OCI-LY3 (cell line): ENCODE measurements at regions not wholly inside any gene's neighbourhood (a gene's known extent, or its start where the extent isn't known, plus 50 kb on each side); places are given as distances from the start of the nearest gene placed in this dataset.

Experiments
- H2AFZ ChIP-seq: fragments of 200-600, 300-600 bp; shearing (Covaris generic); 2 replicates; pipeline ENCODE4 v1.6.0; 2014; ENCODE audit warnings: antibody characterized with exemption, low read depth, low read length
- H3K27ac ChIP-seq: fragments of 200-600, 300-600 bp; sonication (generic); 2 replicates; pipeline ENCODE4 v1.5.1; 2014; ENCODE audit warnings: mild to moderate bottlenecking, low read length, moderate library complexity, mixed read lengths
- H3K27me3 ChIP-seq: fragments of 200-600, 300-600 bp; sonication (generic); 2 replicates; pipeline ENCODE4 v1.6.1; 2014; ENCODE audit warnings: low read depth, low read length, mixed read lengths
- H3K36me3 ChIP-seq: fragments of 200-600, 300-600 bp; sonication (generic); replicated peaks from 2 replicates; pipeline ENCODE3; 2014; ENCODE audit warnings: low read depth, low read length, mixed read lengths
- H3K4me1 ChIP-seq: fragments of 300-600, 200-600 bp; sonication (generic); 2 replicates; pipeline ENCODE4 v1.6.1; 2014; ENCODE audit warnings: low read length, mixed read lengths
- H3K4me2 ChIP-seq: fragments of 200-600, 300-600 bp; sonication (generic); 2 replicates; pipeline ENCODE4 v1.6.1; 2014; ENCODE audit warnings: low read length, mixed read lengths
- H3K4me3 ChIP-seq: fragments of 300-600, 200-600 bp; sonication (generic); 2 replicates; pipeline ENCODE4 v1.5.1; 2014; ENCODE audit warnings: antibody characterized with exemption, mild to moderate bottlenecking, low read length, moderate library complexity
- H3K79me2 ChIP-seq: fragments of 300-600, 200-600 bp; shearing (Covaris generic); 2 replicates; pipeline ENCODE4 v1.6.1; 2014; ENCODE audit warnings: mild to moderate bottlenecking, low read length, mixed read lengths
- H3K9ac ChIP-seq: fragments of 300-600, 200-600 bp; shearing (Covaris generic); 2 replicates; pipeline ENCODE4 v1.6.0; 2014; ENCODE audit warnings: mild to moderate bottlenecking, low read length, moderate library complexity
- H3K9me3 ChIP-seq: fragments of 200-600, 300-600 bp; shearing (Covaris generic); 2 replicates; pipeline ENCODE4 v1.6.1; 2014; ENCODE audit warnings: low read length, mixed read lengths; ENCODE audit not compliant: insufficient read depth
- H4K20me1 ChIP-seq: fragments of 200-600, 300-600 bp; sonication (generic); 2 replicates; pipeline ENCODE4 v1.6.1; 2016; ENCODE audit warnings: low read length, mixed read lengths; ENCODE audit not compliant: insufficient read depth
- CTCF ChIP-seq: fragments of 200-600, 300-600 bp; sonication (generic); IDR thresholded peaks from 2 replicates; pipeline ENCODE4 v1.5.1; 2014; ENCODE audit warnings: antibody characterized with exemption, low read length, low read depth
- EZH2phosphoT487 ChIP-seq: fragments of 200-600 bp; shearing (Covaris generic); IDR thresholded peaks from 2 replicates; pipeline ENCODE4 v1.6.1; 2018; ENCODE audit warnings: antibody characterized with exemption, mixed run types, low read depth

- Histone ChIP-seq H3K36me3 (no peaks in the 10 kb centered on the region), H3K4me1 (no peaks in the 10 kb centered on the region), H3K9ac (no peak overlapping the region), H3K4me2 (no peak overlapping the region), H3K4me3 (no peak overlapping the region), H2AFZ (no peak overlapping the region), H3K79me2 (no peaks in the 10 kb centered on the region), H3K9me3 (no peaks in the 10 kb centered on the region), H3K27me3 (no peaks in the 10 kb centered on the region), H3K27ac (no peak overlapping the region), H4K20me1 (no peaks in the 10 kb centered on the region)
- TF ChIP-seq CTCF: no peak
- TF ChIP-seq EZH2phosphoT487: no peak
Observed at GRCh38 chr18:27278131-27278530, 93.0 kb upstream of the CHST9 start.

- no peak overlapping the region for H3K4me2 ChIP-seq
- no peaks in the 10 kb centered on the region for H3K9me3 ChIP-seq
- H3K9ac ChIP-seq: no peak overlapping the region
- H3K4me1 ChIP-seq: no peaks in the 10 kb centered on the region
- no peak overlapping the region for H2AFZ ChIP-seq
- H3K27me3 ChIP-seq: no peaks in the 10 kb centered on the region
- H3K27ac ChIP-seq: no peak overlapping the region
- TF ChIP-seq EZH2phosphoT487: no peak
- TF ChIP-seq CTCF: no peak
- H4K20me1 ChIP-seq: no peaks in the 10 kb centered on the region
- no peaks in the 10 kb centered on the region for H3K36me3 ChIP-seq
- H3K4me3 ChIP-seq: no peak overlapping the region
- no peaks in the 10 kb centered on the region for H3K79me2 ChIP-seq
Observed at GRCh38 chr18:27277554-27277953, 92.4 kb upstream of the CHST9 start.

- H3K27ac ChIP-seq: no peak overlapping the region
- H3K4me1 ChIP-seq: no peaks in the 10 kb centered on the region
- no peak for TF ChIP-seq EZH2phosphoT487
- TF ChIP-seq CTCF: no peak
- H2AFZ ChIP-seq: no peak overlapping the region
- no peak overlapping the region for H3K4me3 ChIP-seq
- H3K9ac ChIP-seq: no peak overlapping the region
- H3K27me3 ChIP-seq: no peaks in the 10 kb centered on the region
- no peaks in the 10 kb centered on the region for H3K36me3 ChIP-seq
- H3K79me2 ChIP-seq: no peaks in the 10 kb centered on the region
- no peaks in the 10 kb centered on the region for H4K20me1 ChIP-seq
- no peak overlapping the region for H3K4me2 ChIP-seq
- H3K9me3 ChIP-seq: no peaks in the 10 kb centered on the region
Observed at GRCh38 chr18:27276886-27277285, 91.8 kb upstream of the CHST9 start.

- no peak overlapping the region for H3K9ac ChIP-seq
- H2AFZ ChIP-seq: no peak overlapping the region
- H3K4me3 ChIP-seq: no peak overlapping the region
- H3K4me1 ChIP-seq: no peaks in the 10 kb centered on the region
- no peaks in the 10 kb centered on the region for H3K79me2 ChIP-seq
- H3K36me3 ChIP-seq: no peaks in the 10 kb centered on the region
- no peaks in the 10 kb centered on the region for H4K20me1 ChIP-seq
- no peaks in the 10 kb centered on the region for H3K9me3 ChIP-seq
- no peak overlapping the region for H3K27ac ChIP-seq
- H3K4me2 ChIP-seq: no peak overlapping the region
- no peak for TF ChIP-seq CTCF
- TF ChIP-seq EZH2phosphoT487: no peak
- H3K27me3 ChIP-seq: no peaks in the 10 kb centered on the region
Observed at GRCh38 chr18:27276479-27276878, 91.4 kb upstream of the CHST9 start.
